OCI-LY1 (cell line): ENCODE measurements at regions not wholly inside any gene's neighbourhood (a gene's known extent, or its start where the extent isn't known, plus 50 kb on each side); places are given as distances from the start of the nearest gene placed in this dataset.

Experiments used
- EZH2 ChIP-seq: fragments of 200-600 bp; sonication (generic), shearing (Covaris generic); IDR thresholded peaks from 2 replicates; pipeline ENCODE4 v1.8.0; 2017; ENCODE audit warnings: borderline replicate concordance, mixed run types, mild to moderate bottlenecking, antibody characterized with exemption, low read length, moderate library complexity, mixed read lengths
- TF ChIP-seq, protein P1 (sequence below): fragments of 200-600 bp; sonication (generic), shearing (Covaris generic); IDR thresholded peaks from 2 replicates; pipeline ENCODE4 v1.5.1; 2017; ENCODE audit warnings: mild to moderate bottlenecking, antibody characterized with exemption, low read length, moderate library complexity, mixed read lengths

DNA sequence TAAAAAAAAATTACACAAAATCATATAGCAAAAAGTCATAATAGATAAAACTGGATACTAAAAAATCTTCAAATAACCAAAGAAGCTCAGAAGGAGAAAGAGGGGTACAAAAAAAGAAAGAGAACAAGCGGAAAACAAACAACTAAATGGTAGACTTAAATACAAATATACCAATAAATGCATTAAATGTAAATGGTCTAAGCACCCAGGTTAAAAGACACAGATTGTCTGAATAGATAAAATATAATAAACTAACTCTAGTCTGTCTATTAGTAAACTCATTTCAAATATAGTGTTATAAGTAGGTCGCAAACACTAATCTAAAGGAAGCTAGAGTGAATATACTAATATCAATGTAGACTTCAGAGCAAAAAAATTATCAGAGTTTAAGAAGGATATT, 357.4 kb downstream of the METTL4 start:
- TF ChIP-seq, protein P1, sequence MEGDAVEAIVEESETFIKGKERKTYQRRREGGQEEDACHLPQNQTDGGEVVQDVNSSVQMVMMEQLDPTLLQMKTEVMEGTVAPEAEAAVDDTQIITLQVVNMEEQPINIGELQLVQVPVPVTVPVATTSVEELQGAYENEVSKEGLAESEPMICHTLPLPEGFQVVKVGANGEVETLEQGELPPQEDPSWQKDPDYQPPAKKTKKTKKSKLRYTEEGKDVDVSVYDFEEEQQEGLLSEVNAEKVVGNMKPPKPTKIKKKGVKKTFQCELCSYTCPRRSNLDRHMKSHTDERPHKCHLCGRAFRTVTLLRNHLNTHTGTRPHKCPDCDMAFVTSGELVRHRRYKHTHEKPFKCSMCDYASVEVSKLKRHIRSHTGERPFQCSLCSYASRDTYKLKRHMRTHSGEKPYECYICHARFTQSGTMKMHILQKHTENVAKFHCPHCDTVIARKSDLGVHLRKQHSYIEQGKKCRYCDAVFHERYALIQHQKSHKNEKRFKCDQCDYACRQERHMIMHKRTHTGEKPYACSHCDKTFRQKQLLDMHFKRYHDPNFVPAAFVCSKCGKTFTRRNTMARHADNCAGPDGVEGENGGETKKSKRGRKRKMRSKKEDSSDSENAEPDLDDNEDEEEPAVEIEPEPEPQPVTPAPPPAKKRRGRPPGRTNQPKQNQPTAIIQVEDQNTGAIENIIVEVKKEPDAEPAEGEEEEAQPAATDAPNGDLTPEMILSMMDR, result no peak
- TF ChIP-seq EZH2, result no peak
